ENCODE measurements at regions not wholly inside any gene's neighbourhood (a gene's known extent, or its start where the extent isn't known, plus 50 kb on each side); places are given as distances from the start of the nearest gene placed in this dataset.
"Not testable (repeated sequence)": the region's sequence is repeated elsewhere in the genome, so short reads cannot be mapped to it uniquely, and the experiment has no call there.

- TF ChIP-seq POLR2A (IDR thresholded peaks at IDR 0.05; ENCODE audit: low read depth, low read length); TAF1 (IDR thresholded peaks at IDR 0.05; ENCODE audit: borderline replicate concordance, low read depth, low read length); POLR2AphosphoS5 (IDR thresholded peaks at IDR 0.05; ENCODE audit: low read depth, low read length): not testable (repeated sequence)
Observed at GRCh38 chr10:46219431-46219990, 67.3 kb upstream of the ANTXRL start.

Measured in GM12892 (cell line).